ENCODE measurements at regions not wholly inside any gene's neighbourhood (a gene's known extent, or its start where the extent isn't known, plus 50 kb on each side); places are given as distances from the start of the nearest gene placed in this dataset.
A peak's percentile ranks its signal among the peaks of the same experiment; 100 is the strongest.
"Not testable (repeated sequence)": the region's sequence is repeated elsewhere in the genome, so short reads cannot be mapped to it uniquely, and the experiment has no call there.

DNA sequence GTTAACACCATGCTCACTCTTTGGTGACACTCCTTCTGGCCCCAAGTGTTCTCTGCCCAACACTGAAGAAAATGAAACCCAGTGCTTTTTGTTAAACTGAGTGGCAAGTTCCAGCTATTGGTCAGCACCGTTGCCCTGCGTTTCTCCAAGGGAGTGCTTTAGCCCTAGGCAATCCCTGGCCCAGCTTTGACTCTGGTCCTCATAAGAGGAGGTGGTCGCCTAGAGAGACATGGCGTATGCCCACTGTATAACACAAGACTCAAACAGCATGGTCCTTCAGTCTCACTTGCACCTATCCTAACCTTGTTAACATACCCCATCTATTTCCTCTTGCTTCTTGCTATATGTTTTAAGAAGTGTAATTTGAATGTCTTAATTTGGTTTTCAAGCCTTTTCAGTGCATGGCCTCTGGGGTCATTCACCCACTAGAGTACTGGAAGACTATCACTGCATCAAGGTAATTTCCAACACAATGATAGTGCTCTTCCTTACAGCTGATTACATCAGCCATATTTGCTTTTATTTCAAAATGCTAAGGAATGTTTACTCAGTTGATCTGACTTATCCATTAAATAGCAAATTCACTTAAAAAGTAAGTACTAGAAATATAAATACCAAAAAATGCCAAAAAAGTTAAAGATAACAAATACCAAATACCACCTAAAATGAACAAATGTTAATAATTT, 190.5 kb upstream of the SOX21 start:
- no peak for DNase-seq (ENCODE audit: low spot score)

DNA sequence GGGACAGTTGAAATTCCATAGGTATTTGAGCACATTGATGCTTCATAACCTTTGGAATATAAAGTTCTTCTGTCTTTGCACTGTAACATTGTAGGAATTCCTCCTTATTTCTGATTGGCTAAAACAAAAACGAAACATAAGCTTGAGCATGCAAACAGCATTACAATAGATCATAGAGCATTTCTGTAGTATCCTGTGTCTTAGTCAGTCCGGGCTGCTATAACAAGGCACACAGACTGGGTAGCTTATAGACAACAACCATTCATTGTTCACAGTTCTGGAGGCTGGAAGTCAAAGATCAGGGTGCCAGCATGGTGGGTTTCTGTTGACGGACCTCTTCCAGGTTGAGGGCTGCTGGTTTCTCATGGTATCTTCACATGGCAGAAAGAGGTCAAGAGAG, 188.7 kb upstream of the SOX21 start:
- DNase-seq (ENCODE audit: low spot score), result no peak

DNA sequence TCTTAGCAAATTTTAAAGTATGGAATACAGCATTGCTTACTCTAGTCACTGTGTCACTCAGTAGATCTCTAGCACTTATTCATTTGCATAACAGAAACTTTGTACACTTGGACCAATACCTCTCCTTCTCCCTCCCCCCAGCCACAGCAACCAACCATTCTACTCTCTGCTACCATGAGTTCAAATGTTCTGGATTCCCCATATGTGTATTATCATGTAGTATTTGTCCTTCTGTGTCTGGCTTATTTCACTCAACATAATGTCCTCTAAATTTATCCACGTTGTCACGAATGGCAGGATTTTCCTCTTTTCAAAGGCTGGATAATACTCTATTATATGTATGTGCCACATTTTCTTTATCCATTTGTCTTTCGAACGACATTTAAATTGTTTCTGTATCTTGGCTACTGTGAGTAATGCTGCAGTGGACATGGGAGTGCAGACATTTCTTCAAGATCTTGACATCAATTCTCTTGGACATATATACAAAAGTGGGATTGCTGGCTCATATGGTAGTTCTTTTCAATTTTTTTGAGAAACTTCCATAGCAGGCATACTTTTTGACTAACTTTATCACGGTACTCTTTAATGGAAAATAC, 184.5 kb upstream of the SOX21 start:
- no peak for DNase-seq (ENCODE audit: low spot score)

DNA sequence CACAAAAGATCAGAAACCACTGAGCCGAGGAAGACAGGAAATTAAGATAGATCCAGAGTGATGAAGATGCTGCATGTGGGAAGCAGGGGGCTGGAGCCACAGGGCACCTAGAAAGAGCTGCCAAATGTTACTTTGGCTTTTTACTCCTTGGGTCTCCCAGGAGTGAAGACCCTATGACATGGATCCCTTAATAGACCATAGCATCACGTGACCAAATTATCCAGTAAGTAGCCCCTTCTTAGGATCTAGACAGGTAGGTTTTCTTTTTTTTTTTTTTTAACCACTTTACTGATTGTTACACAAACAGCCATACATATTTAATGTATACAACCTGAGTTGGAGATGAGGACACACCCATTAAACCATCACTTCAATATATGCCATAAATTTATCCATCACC, 183.9 kb upstream of the SOX21 start:
- DNase-seq (ENCODE audit: low spot score), result no peak

DNA sequence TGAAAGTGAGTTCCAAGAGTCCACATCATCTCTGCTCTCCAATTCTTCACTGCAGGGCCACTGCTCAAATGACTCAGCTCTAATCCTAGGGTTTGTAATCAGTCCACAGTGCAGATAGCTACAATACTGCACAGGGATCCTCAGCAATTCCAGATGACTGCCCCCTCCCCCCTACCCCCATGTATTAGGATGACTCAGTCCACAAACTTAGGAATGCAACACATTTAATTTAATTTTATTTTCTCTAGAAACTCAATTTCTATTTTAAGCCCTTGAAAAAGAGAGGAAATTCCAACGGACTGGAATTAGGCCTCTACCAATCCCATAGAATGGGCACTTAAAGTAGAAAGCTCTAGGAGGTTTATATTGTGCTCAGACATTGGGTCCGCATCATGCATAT, 173.8 kb upstream of the SOX21 start:
- peak; percentile 79 for DNase-seq (ENCODE audit: low spot score)

DNA sequence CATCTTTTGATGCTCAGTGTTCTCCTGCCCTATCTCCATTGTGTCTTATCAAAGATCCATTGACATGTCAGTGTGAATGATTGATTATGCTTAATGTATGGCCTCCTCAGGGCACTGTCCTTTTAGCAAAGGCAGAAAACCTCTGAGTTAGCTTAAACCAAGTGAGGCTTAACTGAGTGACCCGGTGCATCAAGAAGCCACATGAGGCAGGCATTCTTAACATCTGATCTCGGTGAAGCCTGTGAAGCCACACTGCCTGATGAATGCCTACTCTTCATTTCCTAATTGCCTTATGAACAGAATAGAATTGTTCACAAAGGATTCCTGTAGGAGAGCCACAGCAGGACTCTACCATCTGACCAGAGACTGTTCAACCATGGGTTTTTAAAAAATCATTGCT, 168.1 kb upstream of the SOX21 start:
- DNase-seq (ENCODE audit: low spot score), result no peak

DNA sequence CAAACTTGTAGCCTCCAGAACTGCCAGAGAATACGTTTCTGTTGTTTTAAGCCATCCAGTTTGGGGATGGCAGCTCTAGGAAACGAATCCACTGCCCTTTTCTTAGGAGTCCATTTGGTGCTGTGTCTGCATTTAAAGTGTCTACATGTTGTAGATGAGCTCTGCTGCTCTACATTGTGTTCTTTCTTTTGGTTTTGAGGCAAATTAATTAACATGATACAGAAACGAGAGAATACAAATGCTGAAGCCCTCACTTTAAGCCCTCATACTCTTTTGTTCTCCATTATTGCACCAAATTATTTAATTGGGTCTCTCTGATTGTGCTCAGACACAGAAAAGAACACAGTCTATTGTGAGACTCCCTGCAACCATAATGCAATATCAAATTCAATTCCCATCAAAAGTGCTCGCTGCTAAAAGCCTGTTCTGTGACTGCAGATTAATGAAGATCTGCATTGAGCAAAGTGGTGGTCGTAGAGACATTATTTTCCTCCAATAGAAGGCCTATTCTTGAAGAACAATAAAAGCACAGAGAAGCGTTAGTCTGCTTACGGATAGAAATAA, 166.3 kb upstream of the SOX21 start:
- DNase-seq (ENCODE audit: low spot score), result no peak

DNA sequence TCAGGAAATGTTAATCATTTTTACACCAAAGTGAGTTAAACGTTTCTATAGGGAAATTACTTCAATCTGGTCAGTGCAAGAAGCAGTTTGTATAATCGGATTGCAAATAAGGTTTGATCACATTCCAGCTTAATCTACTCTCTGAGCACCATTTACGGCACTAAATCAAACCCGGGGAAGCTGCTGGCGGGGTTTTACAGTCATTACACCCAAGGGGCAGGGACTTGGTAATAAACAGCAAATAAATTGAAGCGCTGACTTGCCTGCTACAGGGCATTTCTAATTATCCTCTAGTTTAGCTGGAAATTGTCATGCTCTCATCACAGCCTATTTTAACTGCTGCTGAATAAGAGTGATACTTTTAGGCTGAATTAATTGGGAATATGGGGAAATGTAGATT, 152.1 kb upstream of the SOX21 start:
- DNase-seq (ENCODE audit: low spot score), result no peak

DNA sequence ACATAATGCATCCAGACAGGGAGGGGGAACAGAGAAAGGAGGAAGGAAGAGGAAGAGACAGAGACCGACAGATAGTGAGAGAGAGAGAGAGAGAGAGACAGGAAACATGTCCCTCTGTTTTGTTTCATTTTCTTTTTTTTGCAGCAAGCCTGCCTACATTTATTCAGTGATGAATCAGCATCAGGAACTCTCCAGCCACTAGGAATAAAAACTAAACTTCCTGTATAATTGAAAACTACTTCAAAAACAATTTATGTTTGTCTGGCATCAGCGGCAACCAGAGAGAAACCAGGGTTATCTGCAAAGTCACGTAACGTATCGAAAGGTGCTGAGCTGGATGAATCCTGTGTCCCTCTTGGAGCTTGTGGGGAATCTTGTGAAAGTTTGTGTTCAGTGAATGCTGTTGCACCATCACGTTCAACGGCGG, 148.6 kb upstream of the SOX21 start:
- peak; percentile 41 for DNase-seq (ENCODE audit: low spot score)

DNA sequence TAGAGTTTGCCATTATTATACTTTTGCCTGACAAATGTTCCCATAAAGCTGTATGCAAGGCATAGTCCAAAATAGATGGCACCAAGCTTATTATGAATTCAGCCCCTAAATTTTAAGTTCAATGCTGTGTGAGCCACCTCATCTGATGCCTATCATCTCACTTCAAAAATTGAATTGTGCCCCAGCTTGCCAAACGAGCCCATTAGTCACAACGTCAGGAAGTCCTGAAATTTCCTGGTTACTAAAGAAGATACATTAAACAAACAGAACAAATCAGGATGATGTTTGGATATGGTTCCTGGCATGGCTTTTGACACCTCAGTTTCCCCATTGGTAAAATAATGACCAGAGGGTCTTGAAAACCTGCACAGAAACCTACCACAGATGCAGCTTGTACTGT, 147.5 kb upstream of the SOX21 start:
- no peak for DNase-seq (ENCODE audit: low spot score)

DNA sequence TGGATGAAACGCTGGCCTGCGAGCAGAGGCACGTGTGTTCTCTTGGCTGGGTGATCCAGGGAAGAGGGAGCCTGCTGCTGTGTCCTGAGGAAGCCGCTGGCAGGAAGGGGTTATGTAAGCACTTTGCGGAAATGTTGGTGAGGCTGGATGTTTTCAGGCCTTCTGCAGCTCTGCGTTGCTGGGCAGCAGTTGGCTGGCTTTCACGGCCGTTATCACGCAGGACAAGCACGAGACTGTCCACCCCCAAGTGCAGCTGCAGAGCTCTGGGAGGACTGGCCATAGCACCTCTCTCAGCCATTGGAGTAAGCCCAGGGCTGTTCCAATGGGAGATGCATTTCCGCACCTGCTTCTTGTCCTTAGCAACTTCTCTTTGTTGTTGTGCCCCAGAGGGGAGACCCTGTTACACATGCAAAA, 146.9 kb upstream of the SOX21 start:
- DNase-seq (ENCODE audit: low spot score), result peak; percentile 49

DNA sequence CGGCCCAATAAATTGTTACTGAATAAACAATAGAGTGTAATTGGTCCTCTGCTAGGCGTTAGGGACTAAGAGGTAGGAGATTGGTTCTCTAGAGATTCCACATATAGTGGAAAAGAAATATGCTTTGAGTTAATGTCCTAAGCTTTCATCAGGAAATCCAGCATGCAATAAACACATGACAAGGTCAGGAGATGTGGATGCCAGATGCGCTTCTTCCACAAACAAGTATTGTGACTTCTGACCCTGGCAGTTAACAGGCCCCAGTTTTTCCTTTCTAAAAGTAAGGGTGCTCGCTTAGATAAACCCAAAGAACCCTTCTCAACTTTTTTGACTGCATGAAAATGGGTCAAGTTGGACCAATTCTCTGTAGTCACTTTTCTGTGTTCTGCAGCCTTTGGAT, 146.5 kb upstream of the SOX21 start:
- DNase-seq (ENCODE audit: low spot score), result no peak

DNA sequence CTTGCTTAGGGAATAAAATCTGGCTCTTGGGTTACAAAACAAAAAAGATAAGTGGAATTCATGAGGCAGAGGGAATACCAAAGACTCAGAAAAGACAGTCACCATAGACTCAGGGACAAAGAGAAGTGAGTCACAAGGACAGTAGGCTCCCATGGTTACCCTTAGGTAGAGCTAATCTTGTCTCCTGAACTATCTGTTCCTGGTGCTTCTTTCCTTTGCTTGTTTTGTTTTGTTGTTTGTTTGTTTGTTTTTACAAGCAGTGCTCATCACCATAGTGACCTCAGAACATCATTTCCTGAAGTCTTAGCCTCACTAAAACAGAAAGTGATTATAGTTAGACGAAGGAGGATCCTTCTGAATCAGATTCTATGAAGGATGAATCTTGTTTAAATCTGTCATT, 142.3 kb upstream of the SOX21 start:
- DNase-seq (ENCODE audit: low spot score), result no peak

DNA sequence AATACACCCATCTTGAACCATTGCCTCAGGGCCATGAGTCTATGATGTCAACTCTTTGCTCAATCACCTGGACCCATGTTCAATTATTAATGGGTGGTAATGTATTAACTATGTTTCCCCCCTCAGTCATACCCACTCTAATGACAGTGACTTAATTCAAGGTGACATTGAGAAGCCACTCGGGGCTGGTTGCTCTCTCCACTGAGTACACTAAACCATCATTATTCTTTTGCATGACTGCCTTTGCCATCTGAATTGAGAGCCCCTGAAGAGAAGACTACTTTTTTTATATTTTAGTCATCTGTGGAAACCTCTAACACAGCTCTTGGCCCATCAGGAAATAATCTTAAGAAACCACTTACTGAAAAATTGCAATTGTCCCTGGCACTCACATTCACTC, 139.2 kb upstream of the SOX21 start:
- DNase-seq (ENCODE audit: low spot score), result no peak

DNA sequence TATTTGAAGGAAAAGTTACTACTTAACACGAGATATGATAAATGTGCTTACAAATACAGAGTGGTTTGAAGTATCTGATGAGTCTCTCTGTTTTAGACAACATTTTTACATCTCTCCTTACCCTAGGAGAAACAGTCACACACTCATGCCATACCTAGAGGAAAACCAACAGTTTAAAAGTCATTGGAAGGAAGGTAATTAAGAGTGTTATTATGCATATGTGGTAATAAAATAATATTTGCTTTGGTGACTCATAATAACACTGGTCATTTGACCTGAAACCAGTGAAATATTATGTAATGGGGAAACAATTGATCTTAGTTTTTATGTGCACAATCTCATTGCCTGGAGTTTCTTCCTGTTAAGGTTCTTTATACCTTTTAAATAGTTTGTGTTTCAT, 136.9 kb upstream of the SOX21 start:
- DNase-seq (ENCODE audit: low spot score), result no peak

DNA sequence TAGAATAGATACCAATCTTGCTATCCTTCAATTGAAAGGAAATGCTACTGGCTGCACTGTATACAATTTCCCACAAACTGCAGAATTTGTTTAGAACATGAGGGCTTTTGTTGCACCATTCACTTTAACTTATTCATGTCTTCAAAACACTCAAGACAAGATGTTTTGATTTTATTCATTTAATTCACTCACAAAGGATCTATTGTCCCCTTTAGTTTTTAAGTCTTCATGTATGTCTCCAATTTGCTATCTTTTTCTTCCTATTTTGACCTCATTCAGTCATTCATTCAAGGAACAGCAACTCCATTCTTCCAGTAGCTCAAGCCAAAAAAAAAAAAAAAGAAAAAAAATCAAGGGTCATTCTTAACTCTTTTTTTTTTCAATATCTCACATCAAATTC, 130.6 kb upstream of the SOX21 start:
- no peak for DNase-seq (ENCODE audit: low spot score)

DNA sequence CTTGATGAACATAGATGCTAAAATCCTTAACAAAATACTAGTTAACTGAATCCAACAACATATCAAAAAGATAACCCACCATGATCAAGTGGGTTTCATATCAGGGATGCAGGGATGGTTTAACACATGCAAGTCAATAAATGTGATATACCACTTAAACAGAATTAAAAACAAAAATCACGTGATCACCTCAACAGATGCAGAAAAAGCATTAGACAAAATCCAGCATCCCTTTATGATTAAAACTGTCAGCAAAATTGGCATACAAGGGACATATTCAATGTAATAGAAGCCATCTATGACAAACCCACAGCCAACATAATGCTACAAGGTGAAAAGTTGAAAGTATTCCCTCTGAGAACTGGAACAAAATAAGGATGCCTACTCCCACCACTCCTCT, 124.7 kb upstream of the SOX21 start:
- not testable (repeated sequence) for DNase-seq (ENCODE audit: low spot score)

DNA sequence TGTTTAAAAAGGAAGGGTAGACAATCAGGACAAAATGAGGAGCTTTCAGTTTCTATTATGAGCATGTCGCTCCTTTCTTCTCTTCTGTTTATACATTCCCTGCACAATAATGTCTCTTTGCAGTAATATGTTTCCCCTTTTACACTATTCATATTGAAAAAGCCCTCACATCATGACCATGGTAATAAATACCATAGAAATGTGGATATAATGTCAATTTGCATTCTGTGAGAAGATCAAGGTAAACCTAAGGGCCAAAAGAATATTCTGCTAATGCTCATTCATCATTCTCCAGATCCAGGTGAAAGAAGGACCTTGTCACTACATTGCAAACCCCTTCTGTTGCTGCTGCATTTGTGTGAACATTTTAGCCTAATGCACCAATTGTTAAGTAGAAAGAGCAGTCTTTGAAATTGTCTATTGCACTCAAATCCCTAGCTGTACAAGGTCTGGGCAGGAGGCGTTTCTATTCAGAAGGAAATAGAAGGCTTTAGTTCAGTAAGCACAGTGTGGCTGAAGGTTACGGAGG, 117.6 kb upstream of the SOX21 start:
- no peak for DNase-seq (ENCODE audit: low spot score)

DNA sequence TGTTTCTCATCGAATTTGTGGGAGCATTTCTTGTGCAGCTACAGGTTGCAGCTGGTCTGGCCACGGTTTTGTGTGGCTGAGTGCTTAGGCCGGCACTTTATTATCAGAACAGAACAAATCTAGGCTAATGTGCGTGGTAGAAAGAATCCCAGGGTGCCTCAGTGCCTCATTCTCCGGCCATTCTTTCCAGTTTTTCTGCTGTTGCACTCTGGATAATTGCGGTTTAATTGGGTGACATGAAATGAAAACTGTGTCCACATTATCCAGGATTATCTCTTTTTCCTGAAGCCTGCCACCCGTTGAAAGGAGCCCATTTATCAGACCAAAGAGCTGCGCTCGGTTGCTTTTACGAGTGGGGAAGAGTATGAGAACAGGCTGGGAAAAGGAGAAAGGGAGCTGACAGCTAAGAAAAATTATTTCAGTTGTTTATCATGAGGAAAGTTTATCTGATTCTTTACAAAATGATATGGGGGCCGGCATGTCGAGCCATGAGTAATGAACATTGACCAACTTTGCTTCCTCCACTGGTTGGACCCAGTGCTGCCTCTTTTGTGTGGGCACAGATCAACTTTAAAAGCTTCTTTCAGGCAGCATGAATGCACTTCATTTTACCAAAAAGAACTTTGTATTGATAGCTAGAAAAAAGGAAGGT, 117.0 kb upstream of the SOX21 start:
- no peak for DNase-seq (ENCODE audit: low spot score)

DNA sequence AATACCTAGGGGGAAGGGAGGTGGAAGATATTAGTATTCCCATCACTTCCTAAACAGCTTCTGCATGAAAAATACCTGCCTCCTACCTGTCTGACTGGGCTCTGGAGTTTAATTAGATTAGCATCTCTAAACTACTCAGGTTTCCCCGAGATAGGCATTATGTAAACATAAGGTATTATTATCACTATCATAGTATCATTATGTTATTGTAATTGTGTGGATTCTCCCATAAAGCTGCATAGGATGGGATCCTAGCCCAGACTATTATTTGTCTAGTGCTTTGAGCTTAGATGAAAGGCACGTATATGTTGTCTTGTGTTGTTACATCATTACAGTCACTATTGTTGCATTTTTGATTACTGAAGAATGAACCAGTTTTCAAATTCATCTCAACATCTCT, 115.2 kb upstream of the SOX21 start:
- DNase-seq (ENCODE audit: low spot score), result no peak

DNA sequence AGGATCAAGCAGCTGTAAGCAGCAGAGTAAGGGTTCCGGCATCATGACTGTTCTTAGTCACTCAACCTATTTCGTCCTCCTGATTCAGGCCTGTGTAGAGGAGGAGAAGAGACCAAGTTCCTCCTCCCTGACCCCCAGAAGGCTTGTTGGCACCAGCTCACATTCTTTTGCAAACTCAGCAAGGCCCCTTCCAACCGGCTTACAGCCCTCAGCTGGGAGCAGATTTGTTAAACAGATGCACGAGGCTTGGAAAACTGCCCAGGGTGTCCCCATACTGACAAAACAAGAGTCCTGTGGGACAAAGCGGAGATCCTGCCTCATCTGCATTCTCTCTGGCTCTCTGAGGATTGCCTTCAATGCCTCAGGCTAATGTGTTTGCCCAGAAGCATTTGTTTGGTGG, 113.2 kb upstream of the SOX21 start:
- no peak for DNase-seq (ENCODE audit: low spot score)

DNA sequence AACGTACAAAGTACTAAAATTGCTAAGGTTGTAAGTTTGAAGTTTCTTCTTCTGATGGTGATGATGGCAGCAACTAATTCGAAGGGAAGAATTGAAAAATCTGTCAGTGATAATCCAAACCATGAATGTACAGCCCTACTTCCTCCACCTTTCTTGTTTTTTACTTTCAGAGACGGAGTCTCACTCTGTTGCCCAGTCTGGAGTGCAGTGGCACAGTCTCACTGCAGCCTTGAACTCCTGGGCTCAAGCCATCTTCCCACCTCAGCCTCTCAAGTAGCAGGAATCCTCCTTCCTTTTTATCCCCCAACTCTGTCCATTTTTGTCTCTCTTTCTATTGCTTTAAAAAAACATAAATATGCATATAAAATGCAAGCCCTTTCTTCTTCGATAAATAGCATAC, 112.3 kb upstream of the SOX21 start:
- no peak for DNase-seq (ENCODE audit: low spot score)

DNA sequence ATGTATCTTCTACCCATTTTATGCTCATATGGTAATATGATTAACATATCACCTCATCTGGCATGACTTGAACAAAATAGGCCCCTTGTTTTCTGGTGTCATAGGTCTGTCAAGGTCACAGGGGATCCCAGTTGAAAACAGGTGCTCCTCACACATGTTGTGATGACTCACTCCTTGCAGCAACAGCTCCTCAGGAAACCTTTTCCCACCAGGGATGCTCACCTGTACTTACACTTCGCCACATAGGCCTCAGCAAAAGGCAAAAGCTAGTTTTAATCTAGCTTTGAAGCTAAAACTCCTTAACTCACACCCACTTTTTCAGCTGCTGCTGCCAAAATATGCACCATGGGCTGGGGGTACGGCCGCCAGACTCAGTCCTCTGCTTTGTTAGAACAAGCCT, 110.0 kb upstream of the SOX21 start:
- DNase-seq (ENCODE audit: low spot score), result no peak
